ENCODE measurements at regions not wholly inside any gene's neighbourhood (a gene's known extent, or its start where the extent isn't known, plus 50 kb on each side); places are given as distances from the start of the nearest gene placed in this dataset.

- intact Hi-C loops (cut with micrococcal nuclease) = loop anchor here (10.0 kb wide), 1 partner anchor 719 kb away; no protein-coding TSS in a partner anchor
Observed at GRCh38 chr9:108473209-108474112, 382.3 kb downstream of the ACTL7B start.

GRCh38 chr9:108469654-108470053 lies 386.1 kb downstream of the ACTL7B start:
- Histone ChIP-seq H3K9me2 (replicated peaks; ENCODE audit: low read length) (no peaks in the 10 kb centered on the region), H3K9me3 (ENCODE audit: low read length) (no peaks in the 10 kb centered on the region), H4K20me1 (ENCODE audit: low read length) (no peaks in the 10 kb centered on the region), H3K4me2 (ENCODE audit: low read length) (peak overlapping the region; percentile 20; the same call in 1 of the 2 replicates), H3K4me1 (ENCODE audit: insufficient read depth, low read length) (peaks cover 53% of the 10 kb centered on the region), H3K36me3 (ENCODE audit: low read depth, low read length) (no peaks in the 10 kb centered on the region), H3K4me3 (ENCODE audit: low read length) (no peak overlapping the region), H3K9ac (ENCODE audit: low read length) (peak overlapping the region; percentile 59), H2AFZ (ENCODE audit: low read length) (no peak overlapping the region), H3K27ac (ENCODE audit: low read length) (peak overlapping the region; percentile 85), H3K27me3 (ENCODE audit: low read length) (no peaks in the 10 kb centered on the region), H3K79me2 (ENCODE audit: low read length) (no peaks in the 10 kb centered on the region), H3F3A (ENCODE audit: low read length, unreplicated experiment) (no peaks in the 10 kb centered on the region)
- POLR2A ChIA-PET (ENCODE audit: unreplicated experiment) = no interaction called here
- peak; percentile 32 for ATAC-seq
- peak; percentile 83 for DNase-seq
- BruUV-seq (replicated peaks) = no TSS peak
- CTCF ChIA-PET = interaction anchor here (0.6 kb wide), 1 partner anchor 53 kb away, joined by 3 read pairs; no protein-coding TSS in a partner anchor
- TF ChIP-seq EZH2phosphoT487 (IDR thresholded peaks at IDR 0.05; ENCODE audit: borderline replicate concordance, low read length) (no peak), EZH2 (IDR thresholded peaks at IDR 0.05; ENCODE audit: low read length, unreplicated experiment) (no peak), CTCF (conservative IDR thresholded peaks at IDR 0.05; ENCODE audit: low read depth, low read length) (no peak)
- intact Hi-C loops (cut with micrococcal nuclease) = loop anchor here (10.0 kb wide), 1 partner anchor 715 kb away; no protein-coding TSS in a partner anchor

More at GRCh38 chr9:108473209-108474112, 382.3 kb downstream of the ACTL7B start:
- no peaks in the 10 kb centered on the region for H3F3A ChIP-seq (ENCODE audit: low read length, unreplicated experiment)
- H3K79me2 ChIP-seq (ENCODE audit: low read length) = no peaks in the 10 kb centered on the region
- H3K27me3 ChIP-seq (ENCODE audit: low read length) = no peaks in the 10 kb centered on the region
- CTCF ChIA-PET = no interaction called here
- ATAC-seq (peak; percentile 50), DNase-seq (peak; percentile 76)
- H3K4me1 ChIP-seq (ENCODE audit: insufficient read depth, low read length) = peaks cover 74% of the 10 kb centered on the region
- no TSS peak for BruUV-seq (replicated peaks)
- H3K9me2 ChIP-seq (replicated peaks; ENCODE audit: low read length) = no peaks in the 10 kb centered on the region
- H4K20me1 ChIP-seq (ENCODE audit: low read length) = no peaks in the 10 kb centered on the region
- peak overlapping the region; percentile 18; the same call in 1 of the 2 replicates for H2AFZ ChIP-seq (ENCODE audit: low read length)
- peak overlapping the region; percentile 33; the same call in 1 of the 2 replicates for H3K4me3 ChIP-seq (ENCODE audit: low read length)
- H3K9ac ChIP-seq (ENCODE audit: low read length) = peak overlapping the region; percentile 80
- POLR2A ChIA-PET (ENCODE audit: unreplicated experiment) = no interaction called here
- H3K27ac ChIP-seq (ENCODE audit: low read length) = peak overlapping the region; percentile 98
- H3K4me2 ChIP-seq (ENCODE audit: low read length) = peak overlapping the region; percentile 71
- H3K36me3 ChIP-seq (ENCODE audit: low read depth, low read length) = no peaks in the 10 kb centered on the region
- TF ChIP-seq EZH2 (IDR thresholded peaks at IDR 0.05; ENCODE audit: low read length, unreplicated experiment) (no peak), EZH2phosphoT487 (IDR thresholded peaks at IDR 0.05; ENCODE audit: borderline replicate concordance, low read length) (no peak), CTCF (conservative IDR thresholded peaks at IDR 0.05; ENCODE audit: low read depth, low read length) (no peak)
- H3K9me3 ChIP-seq (ENCODE audit: low read length) = no peaks in the 10 kb centered on the region
